Activated T-cell treated with anti-CD3 and anti-CD28 coated beads, Interleukin-2, amount 50 U/mL, for 72 hours (primary cell): ENCODE measurements at regions not wholly inside any gene's neighbourhood (a gene's known extent, or its start where the extent isn't known, plus 50 kb on each side); places are given as distances from the start of the nearest gene placed in this dataset.
"Not testable (repeated sequence)": the region's sequence is repeated elsewhere in the genome, so short reads cannot be mapped to it uniquely, and the experiment has no call there.

Experiments used
- ATAC-seq, 2 donors: fragments of 150-1000 bp; cut with Tn5 transposase; replicated peaks in 1 of 2; 2 replicates each; pipeline ENCODE4 v1.10.0; 2021; ENCODE audit warnings: moderate library complexity in 2 of 2, mild to moderate bottlenecking in 1 of 2
- DNase-seq, 2 donors: peaks; one replicate each; pipeline ENCODE4 v3.0.0; 2021 to 2022; ENCODE audit warnings: mixed read lengths in 1 of 2
- H3K27ac Mint-ChIP-seq: one replicate; pipeline ENCODE4 v1.8.0; 2022; ENCODE audit warnings: mild to moderate bottlenecking, moderate library complexity, mixed read lengths
- H3K27me3 Mint-ChIP-seq: one replicate; pipeline ENCODE4 v1.8.0; 2022; ENCODE audit warnings: low read depth, mixed read lengths
- H3K36me3 Mint-ChIP-seq, 2 donors: one replicate each; pipeline ENCODE4 v1.8.0; 2022; ENCODE audit warnings: mixed read lengths in 2 of 2, mild to moderate bottlenecking in 1 of 2; ENCODE audit not compliant: insufficient read depth in 2 of 2
- H3K4me1 Mint-ChIP-seq: one replicate; pipeline ENCODE4 v1.8.0; 2022; ENCODE audit warnings: low read depth, mixed read lengths
- H3K4me3 Mint-ChIP-seq, 2 donors: one replicate each; pipeline ENCODE4 v1.8.0; 2022; ENCODE audit warnings: mild to moderate bottlenecking in 2 of 2, mixed read lengths in 2 of 2, moderate library complexity in 2 of 2
- H3K9me3 Mint-ChIP-seq, 2 donors: one replicate each; pipeline ENCODE4 v1.8.0; 2022; ENCODE audit warnings: mixed read lengths in 2 of 2

GRCh38 chr7:56697058-56697457 is 435.2 kb downstream of the ZNF479 start:
- not testable (repeated sequence) for DNase-seq, ATAC-seq, H3K36me3 Mint-ChIP-seq, H3K4me1 Mint-ChIP-seq, H3K27ac Mint-ChIP-seq, H3K27me3 Mint-ChIP-seq, H3K4me3 Mint-ChIP-seq
- peaks cover 5 to 19% of the 10 kb centered on the region in 2 donors for H3K9me3 Mint-ChIP-seq

GRCh38 chr7:56686276-56686859 is 445.9 kb downstream of the ZNF479 start:
- Mint-ChIP-seq H3K27ac (no peak overlapping the region), H3K9me3 (peaks cover 19 to 21% of the 10 kb centered on the region in 2 donors), H3K36me3 (peaks cover 8 to 19% of the 10 kb centered on the region in 2 donors), H3K27me3 (no peaks in the 10 kb centered on the region), H3K4me1 (no peaks in the 10 kb centered on the region), H3K4me3 (no peak overlapping the region)
- ATAC-seq (no peak), DNase-seq (no peak)

- no peak overlapping the region for H3K4me3 Mint-ChIP-seq
- H3K4me1 Mint-ChIP-seq: no peaks in the 10 kb centered on the region
- peaks cover 18 to 23% of the 10 kb centered on the region in 2 donors for H3K36me3 Mint-ChIP-seq
- DNase-seq (no peak), ATAC-seq (no peak)
- H3K27ac Mint-ChIP-seq: no peak overlapping the region
- peaks cover 20 to 33% of the 10 kb centered on the region in 2 donors for H3K9me3 Mint-ChIP-seq
- no peaks in the 10 kb centered on the region for H3K27me3 Mint-ChIP-seq
These were observed 493.0 kb downstream of the ZNF479 start for GRCh38 chr7:56639173-56639746.

- ATAC-seq (no peak), DNase-seq (no peak)
- H3K4me1 Mint-ChIP-seq: no peaks in the 10 kb centered on the region
- H3K9me3 Mint-ChIP-seq: peaks cover 10 to 19% of the 10 kb centered on the region in 2 donors
- no peak overlapping the region for H3K4me3 Mint-ChIP-seq
- no peaks in the 10 kb centered on the region for H3K27me3 Mint-ChIP-seq
- H3K36me3 Mint-ChIP-seq: peaks cover under 1 to 4% of the 10 kb centered on the region in 2 donors
- no peak overlapping the region for H3K27ac Mint-ChIP-seq
These were observed 493.7 kb upstream of the NUPR2 start for GRCh38 chr7:56609852-56610355.

GRCh38 chr7:56605146-56605545 is 488.9 kb upstream of the NUPR2 start:
- Mint-ChIP-seq H3K4me1 (no peaks in the 10 kb centered on the region), H3K4me3 (no peak overlapping the region), H3K27ac (no peak overlapping the region), H3K9me3 (peaks cover 13 to 15% of the 10 kb centered on the region in 2 donors), H3K36me3 (peaks cover 5 to 7% of the 10 kb centered on the region in 2 donors), H3K27me3 (no peaks in the 10 kb centered on the region)
- ATAC-seq (no peak), DNase-seq (no peak)

- Mint-ChIP-seq H3K4me1 (no peaks in the 10 kb centered on the region), H3K36me3 (peaks cover 0 to 10% of the 10 kb centered on the region in 2 donors), H3K27ac (no peak overlapping the region), H3K27me3 (no peaks in the 10 kb centered on the region), H3K4me3 (no peak overlapping the region), H3K9me3 (peaks cover 8 to 10% of the 10 kb centered on the region in 2 donors)
- ATAC-seq (no peak), DNase-seq (no peak)
These were observed 462.4 kb upstream of the NUPR2 start for GRCh38 chr7:56578612-56579011.

- ATAC-seq: no peak
- H3K27me3 Mint-ChIP-seq: no peaks in the 10 kb centered on the region
- no peak overlapping the region for H3K4me3 Mint-ChIP-seq
- H3K4me1 Mint-ChIP-seq: no peaks in the 10 kb centered on the region
- H3K36me3 Mint-ChIP-seq: peaks cover 0 to 5% of the 10 kb centered on the region in 2 donors
- DNase-seq: no peak
- peaks cover 4 to 6% of the 10 kb centered on the region in 2 donors for H3K9me3 Mint-ChIP-seq
- H3K27ac Mint-ChIP-seq: no peak overlapping the region
These were observed 454.8 kb upstream of the NUPR2 start for GRCh38 chr7:56570968-56571367.

GRCh38 chr7:56538541-56539429 is 422.6 kb upstream of the NUPR2 start:
- Mint-ChIP-seq H3K27ac (no peak overlapping the region), H3K4me3 (no peak overlapping the region), H3K4me1 (no peaks in the 10 kb centered on the region), H3K9me3 (peaks cover 15 to 24% of the 10 kb centered on the region in 2 donors), H3K27me3 (no peaks in the 10 kb centered on the region), H3K36me3 (peaks cover 4 to 14% of the 10 kb centered on the region in 2 donors)
- DNase-seq (no peak), ATAC-seq (no peak)

- DNase-seq (no peak), ATAC-seq (no peak)
- H3K4me3 Mint-ChIP-seq: no peak overlapping the region
- peaks cover 15 to 27% of the 10 kb centered on the region in 2 donors for H3K9me3 Mint-ChIP-seq
- no peak overlapping the region for H3K27ac Mint-ChIP-seq
- no peaks in the 10 kb centered on the region for H3K27me3 Mint-ChIP-seq
- H3K36me3 Mint-ChIP-seq: peaks cover 4 to 12% of the 10 kb centered on the region in 2 donors
- H3K4me1 Mint-ChIP-seq: no peaks in the 10 kb centered on the region
These were observed 421.7 kb upstream of the NUPR2 start for GRCh38 chr7:56537952-56538351.

GRCh38 chr7:56537477-56537876 is 421.3 kb upstream of the NUPR2 start:
- Mint-ChIP-seq H3K9me3 (peaks cover 17 to 25% of the 10 kb centered on the region in 2 donors), H3K4me1 (no peaks in the 10 kb centered on the region)

GRCh38 chr7:56495165-56495564 is 378.9 kb upstream of the NUPR2 start:
- H3K27ac Mint-ChIP-seq: no peak overlapping the region
- H3K4me1 Mint-ChIP-seq: no peaks in the 10 kb centered on the region
- H3K36me3 Mint-ChIP-seq: peaks cover 2 to 4% of the 10 kb centered on the region in 2 donors
- no peak overlapping the region for H3K4me3 Mint-ChIP-seq
- peaks cover 9 to 18% of the 10 kb centered on the region in 2 donors for H3K9me3 Mint-ChIP-seq
- DNase-seq: no peak
- H3K27me3 Mint-ChIP-seq: no peaks in the 10 kb centered on the region
- no peak for ATAC-seq

More at GRCh38 chr7:56537477-56537876, 421.3 kb upstream of the NUPR2 start:
- H3K27ac Mint-ChIP-seq: no peak overlapping the region
- no peaks in the 10 kb centered on the region for H3K27me3 Mint-ChIP-seq
- DNase-seq: no peak
- ATAC-seq: no peak
- no peak overlapping the region for H3K4me3 Mint-ChIP-seq
- peaks cover 4 to 12% of the 10 kb centered on the region in 2 donors for H3K36me3 Mint-ChIP-seq

- H3K4me3 Mint-ChIP-seq: no peak overlapping the region
- H3K27me3 Mint-ChIP-seq: no peaks in the 10 kb centered on the region
- peaks cover 5 to 20% of the 10 kb centered on the region in 2 donors for H3K9me3 Mint-ChIP-seq
- no peaks in the 10 kb centered on the region for H3K4me1 Mint-ChIP-seq
- peaks cover 2 to 5% of the 10 kb centered on the region in 2 donors for H3K36me3 Mint-ChIP-seq
- no peak for ATAC-seq
- DNase-seq: no peak
- H3K27ac Mint-ChIP-seq: no peak overlapping the region
These were observed 377.7 kb upstream of the NUPR2 start for GRCh38 chr7:56493704-56494450.
